ENCODE measurements at regions not wholly inside any gene's neighbourhood (a gene's known extent, or its start where the extent isn't known, plus 50 kb on each side); places are given as distances from the start of the nearest gene placed in this dataset.

DNA sequence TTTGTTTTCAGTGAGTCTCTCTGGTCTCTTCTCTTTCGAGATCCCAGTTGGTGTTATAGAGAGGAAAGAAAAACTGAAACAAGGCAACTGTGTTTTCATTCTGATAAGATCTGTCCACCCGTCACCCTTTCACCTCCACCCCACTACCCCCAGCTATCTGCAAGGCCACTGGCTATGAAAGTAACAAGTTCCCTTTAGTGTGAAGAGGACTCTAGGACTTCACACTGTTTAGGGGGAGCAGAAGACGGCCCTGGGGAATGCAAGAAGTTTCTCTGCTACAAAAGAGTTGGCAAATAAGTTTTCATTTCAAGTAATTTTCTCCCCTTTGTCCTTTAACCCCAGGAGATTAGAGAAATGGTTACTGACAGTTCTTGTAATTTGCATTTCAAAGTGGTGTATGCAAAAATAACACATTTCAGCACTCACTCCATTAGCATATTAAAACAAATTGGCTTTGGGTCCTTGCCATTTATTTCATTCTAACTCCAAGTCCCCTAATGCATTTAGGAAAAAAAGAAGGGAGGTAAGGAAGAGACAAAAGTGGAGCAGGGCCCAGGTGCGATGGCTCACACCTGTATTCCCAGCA lies 79.6 kb upstream of the PPM1J start:
- Mint-ChIP-seq H3K4me3 (no peak overlapping the region), H3K36me3 (ENCODE audit: low read depth) (no peaks in the 10 kb centered on the region), H3K9me3 (no peaks in the 10 kb centered on the region), H3K4me1 (ENCODE audit: low read depth) (no peaks in the 10 kb centered on the region), H3K27me3 (peaks cover 3% of the 10 kb centered on the region), H3K27ac (no peak overlapping the region)
- no peak for ATAC-seq (ENCODE audit: poor library complexity)
- H3K4me1 ChIP-seq (ENCODE audit: insufficient read depth, low read length): no peaks in the 10 kb centered on the region
- no peaks in the 10 kb centered on the region for H3K36me3 ChIP-seq (ENCODE audit: insufficient read depth, low read length)
- no peaks in the 10 kb centered on the region for H3K27me3 ChIP-seq (ENCODE audit: control insufficient read depth in 1 of 2, insufficient read depth in 2 of 2, low read length in 2 of 2)
- CTCF ChIA-PET: no interaction called here
- intact Hi-C loops (cut with DNase I, micrococcal nuclease): no loop called here
- POLR2A ChIA-PET: no interaction called here
- no peak overlapping the region for H3K27ac ChIP-seq (ENCODE audit: low read depth in 1 of 2, low read length in 2 of 2)
- H3K9me3 ChIP-seq (ENCODE audit: control insufficient read depth in 1 of 2, insufficient read depth in 1 of 2, low read length in 2 of 2): no peaks in the 10 kb centered on the region
- no peak for DNase-seq
- TF ChIP-seq CTCF (IDR thresholded peaks at IDR 0.05): no peak
- H3K4me3 ChIP-seq (ENCODE audit: low read length): no peak overlapping the region

- CTCF ChIA-PET: no interaction called here
- intact Hi-C loops (cut with DNase I, micrococcal nuclease): no loop called here
- H3K27ac Mint-ChIP-seq: no peak overlapping the region
Observed at GRCh38 chr1:112793631-112794565, 78.8 kb upstream of the PPM1J start.

GRCh38 chr1:112791723-112792104 lies 76.6 kb upstream of the PPM1J start:
- peaks cover 5% of the 10 kb centered on the region for H3K27me3 Mint-ChIP-seq
- no peaks in the 10 kb centered on the region for H3K9me3 ChIP-seq (ENCODE audit: control insufficient read depth in 1 of 2, insufficient read depth in 1 of 2, low read length in 2 of 2)
- no peak overlapping the region for H3K27ac ChIP-seq (ENCODE audit: low read depth in 1 of 2, low read length in 2 of 2)
- H3K36me3 ChIP-seq (ENCODE audit: insufficient read depth, low read length): no peaks in the 10 kb centered on the region
- no peaks in the 10 kb centered on the region for H3K4me1 ChIP-seq (ENCODE audit: insufficient read depth, low read length)
- CTCF ChIA-PET: no interaction called here
- no peak for TF ChIP-seq CTCF (IDR thresholded peaks at IDR 0.05)
- ATAC-seq (ENCODE audit: poor library complexity) (no peak), DNase-seq (no peak)
- no peaks in the 10 kb centered on the region for H3K36me3 Mint-ChIP-seq (ENCODE audit: low read depth)
- no peak overlapping the region for H3K27ac Mint-ChIP-seq
- no peaks in the 10 kb centered on the region for H3K4me1 Mint-ChIP-seq (ENCODE audit: low read depth)
- intact Hi-C loops (cut with DNase I, micrococcal nuclease): no loop called here
- no peak overlapping the region for H3K4me3 ChIP-seq (ENCODE audit: low read length)
- POLR2A ChIA-PET: no interaction called here
- no peaks in the 10 kb centered on the region for H3K27me3 ChIP-seq (ENCODE audit: control insufficient read depth in 1 of 2, insufficient read depth in 2 of 2, low read length in 2 of 2)
- no peaks in the 10 kb centered on the region for H3K9me3 Mint-ChIP-seq
- H3K4me3 Mint-ChIP-seq: no peak overlapping the region

More at GRCh38 chr1:112793631-112794565, 78.8 kb upstream of the PPM1J start:
- Mint-ChIP-seq H3K4me3 (no peak overlapping the region), H3K36me3 (ENCODE audit: low read depth) (no peaks in the 10 kb centered on the region), H3K4me1 (ENCODE audit: low read depth) (no peaks in the 10 kb centered on the region), H3K27me3 (peaks cover 5% of the 10 kb centered on the region), H3K9me3 (no peaks in the 10 kb centered on the region)
- DNase-seq (no peak), ATAC-seq (ENCODE audit: poor library complexity) (no peak)
- H3K27me3 ChIP-seq (ENCODE audit: control insufficient read depth in 1 of 2, insufficient read depth in 2 of 2, low read length in 2 of 2): no peaks in the 10 kb centered on the region
- H3K4me1 ChIP-seq (ENCODE audit: insufficient read depth, low read length): no peaks in the 10 kb centered on the region
- H3K9me3 ChIP-seq (ENCODE audit: control insufficient read depth in 1 of 2, insufficient read depth in 1 of 2, low read length in 2 of 2): no peaks in the 10 kb centered on the region
- no peaks in the 10 kb centered on the region for H3K36me3 ChIP-seq (ENCODE audit: insufficient read depth, low read length)
- H3K4me3 ChIP-seq (ENCODE audit: low read length): no peak overlapping the region
- POLR2A ChIA-PET: no interaction called here
- no peak overlapping the region for H3K27ac ChIP-seq (ENCODE audit: low read depth in 1 of 2, low read length in 2 of 2)
- TF ChIP-seq CTCF (IDR thresholded peaks at IDR 0.05): no peak

Measured in CD4-positive, alpha-beta T cell (primary cell).